ENCODE measurements at regions not wholly inside any gene's neighbourhood (a gene's known extent, or its start where the extent isn't known, plus 50 kb on each side); places are given as distances from the start of the nearest gene placed in this dataset.

GRCh38 chr11:129738242-129738641, 77.4 kb upstream of the TMEM45B start:
- Histone ChIP-seq H3K4me3 (no peak overlapping the region), H3K4me1 (ENCODE audit: control insufficient read depth in 5 of 5, insufficient read depth in 5 of 5, low read length in 5 of 5) (no peaks in the 10 kb centered on the region), H3K9me3 (ENCODE audit: control insufficient read depth in 4 of 4, insufficient read depth in 3 of 4, low read length in 3 of 4) (peaks cover 0 to 2% (median 0%) of the 10 kb centered on the region in 4 donors), H3K9ac (ENCODE audit: insufficient read depth in 1 of 2, low read length in 2 of 2) (no peak overlapping the region), H3K36me3 (ENCODE audit: control insufficient read depth in 4 of 4, insufficient read depth in 4 of 4, low read length in 4 of 4) (no peaks in the 10 kb centered on the region), H3K27me3 (ENCODE audit: control insufficient read depth in 3 of 3, insufficient read depth in 3 of 3, low read length in 2 of 3) (peaks cover 0 to 2% (median 0%) of the 10 kb centered on the region in 3 donors), H3K27ac (ENCODE audit: low read depth in 1 of 2, low read length in 1 of 2) (no peak overlapping the region)
- DNase-seq: no peak
- ATAC-seq (ENCODE audit: insufficient read depth, low FRiP score): no peak
- WGBS, 2 donors: 68 to 71% methylated on average over 2 of the region's 2 CpGs
- TF ChIP-seq, protein P1, sequence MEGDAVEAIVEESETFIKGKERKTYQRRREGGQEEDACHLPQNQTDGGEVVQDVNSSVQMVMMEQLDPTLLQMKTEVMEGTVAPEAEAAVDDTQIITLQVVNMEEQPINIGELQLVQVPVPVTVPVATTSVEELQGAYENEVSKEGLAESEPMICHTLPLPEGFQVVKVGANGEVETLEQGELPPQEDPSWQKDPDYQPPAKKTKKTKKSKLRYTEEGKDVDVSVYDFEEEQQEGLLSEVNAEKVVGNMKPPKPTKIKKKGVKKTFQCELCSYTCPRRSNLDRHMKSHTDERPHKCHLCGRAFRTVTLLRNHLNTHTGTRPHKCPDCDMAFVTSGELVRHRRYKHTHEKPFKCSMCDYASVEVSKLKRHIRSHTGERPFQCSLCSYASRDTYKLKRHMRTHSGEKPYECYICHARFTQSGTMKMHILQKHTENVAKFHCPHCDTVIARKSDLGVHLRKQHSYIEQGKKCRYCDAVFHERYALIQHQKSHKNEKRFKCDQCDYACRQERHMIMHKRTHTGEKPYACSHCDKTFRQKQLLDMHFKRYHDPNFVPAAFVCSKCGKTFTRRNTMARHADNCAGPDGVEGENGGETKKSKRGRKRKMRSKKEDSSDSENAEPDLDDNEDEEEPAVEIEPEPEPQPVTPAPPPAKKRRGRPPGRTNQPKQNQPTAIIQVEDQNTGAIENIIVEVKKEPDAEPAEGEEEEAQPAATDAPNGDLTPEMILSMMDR (IDR thresholded peaks at IDR 0.05; ENCODE audit: control extremely low read depth, extremely low read depth): no peak

GRCh38 chr11:129739339-129739738, 76.3 kb upstream of the TMEM45B start:
- DNase-seq (no peak), ATAC-seq (ENCODE audit: insufficient read depth, low FRiP score) (no peak)
- Histone ChIP-seq H3K4me1 (ENCODE audit: control insufficient read depth in 5 of 5, insufficient read depth in 5 of 5, low read length in 5 of 5) (no peaks in the 10 kb centered on the region), H3K27ac (ENCODE audit: low read depth in 1 of 2, low read length in 1 of 2) (no peak overlapping the region), H3K36me3 (ENCODE audit: control insufficient read depth in 4 of 4, insufficient read depth in 4 of 4, low read length in 4 of 4) (no peaks in the 10 kb centered on the region), H3K27me3 (ENCODE audit: control insufficient read depth in 3 of 3, insufficient read depth in 3 of 3, low read length in 2 of 3) (peaks cover 0 to 5% (median 0%) of the 10 kb centered on the region in 3 donors), H3K4me3 (no peak overlapping the region), H3K9ac (ENCODE audit: insufficient read depth in 1 of 2, low read length in 2 of 2) (no peak overlapping the region), H3K9me3 (ENCODE audit: control insufficient read depth in 4 of 4, insufficient read depth in 3 of 4, low read length in 3 of 4) (peaks cover 0 to 2% (median 0%) of the 10 kb centered on the region in 4 donors)
- WGBS, 2 donors: 88 to 93% methylated on average over 4 of the region's 4 CpGs
- TF ChIP-seq, protein P1 (IDR thresholded peaks at IDR 0.05; ENCODE audit: control extremely low read depth, extremely low read depth): no peak

- DNase-seq (no peak), ATAC-seq (ENCODE audit: insufficient read depth, low FRiP score) (no peak)
- TF ChIP-seq, protein P1 (IDR thresholded peaks at IDR 0.05; ENCODE audit: control extremely low read depth, extremely low read depth): no peak
- Histone ChIP-seq H3K27ac (ENCODE audit: low read depth in 1 of 2, low read length in 1 of 2) (no peak overlapping the region), H3K4me1 (ENCODE audit: control insufficient read depth in 5 of 5, insufficient read depth in 5 of 5, low read length in 5 of 5) (no peaks in the 10 kb centered on the region), H3K9me3 (ENCODE audit: control insufficient read depth in 4 of 4, insufficient read depth in 3 of 4, low read length in 3 of 4) (peaks cover 0 to 2% (median 0%) of the 10 kb centered on the region in 4 donors), H3K36me3 (ENCODE audit: control insufficient read depth in 4 of 4, insufficient read depth in 4 of 4, low read length in 4 of 4) (no peaks in the 10 kb centered on the region), H3K27me3 (ENCODE audit: control insufficient read depth in 3 of 3, insufficient read depth in 3 of 3, low read length in 2 of 3) (peaks cover 0 to 5% (median 0%) of the 10 kb centered on the region in 3 donors), H3K9ac (ENCODE audit: insufficient read depth in 1 of 2, low read length in 2 of 2) (no peak overlapping the region), H3K4me3 (no peak overlapping the region)
- 94 to 98% methylated on average over 4 of the region's 4 CpGs for WGBS, 2 donors
Measured at GRCh38 chr11:129740125-129740719, 75.4 kb upstream of the TMEM45B start.
